ENCODE measurements at regions not wholly inside any gene's neighbourhood (a gene's known extent, or its start where the extent isn't known, plus 50 kb on each side); places are given as distances from the start of the nearest gene placed in this dataset.
"Not testable (repeated sequence)": the region's sequence is repeated elsewhere in the genome, so short reads cannot be mapped to it uniquely, and the experiment has no call there.

DNA sequence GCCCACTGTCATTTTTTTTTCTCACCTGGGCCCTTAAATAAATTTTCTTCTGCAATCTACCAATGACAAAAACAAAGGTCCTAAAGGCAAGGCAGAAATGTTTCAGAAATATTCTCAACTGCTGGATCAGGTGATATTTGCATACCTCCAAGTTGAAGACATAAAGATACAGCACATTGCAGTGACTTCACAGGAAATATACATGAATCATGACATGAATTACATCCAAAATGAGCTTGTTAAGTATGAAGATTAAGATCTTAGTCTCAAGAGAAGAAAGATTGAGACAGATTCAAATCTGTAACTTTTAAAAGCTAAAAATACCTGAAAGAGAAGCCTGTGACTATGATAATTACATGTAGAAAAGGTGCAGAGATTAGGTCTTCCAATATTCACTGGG lies 207.8 kb downstream of the SIPA1L2 start:
- H3K4me3 ChIP-seq (ENCODE audit: low read length) = no peak overlapping the region
- peaks cover 93% of the 10 kb centered on the region for H3K36me3 ChIP-seq (ENCODE audit: insufficient read depth, low read length)

DNA sequence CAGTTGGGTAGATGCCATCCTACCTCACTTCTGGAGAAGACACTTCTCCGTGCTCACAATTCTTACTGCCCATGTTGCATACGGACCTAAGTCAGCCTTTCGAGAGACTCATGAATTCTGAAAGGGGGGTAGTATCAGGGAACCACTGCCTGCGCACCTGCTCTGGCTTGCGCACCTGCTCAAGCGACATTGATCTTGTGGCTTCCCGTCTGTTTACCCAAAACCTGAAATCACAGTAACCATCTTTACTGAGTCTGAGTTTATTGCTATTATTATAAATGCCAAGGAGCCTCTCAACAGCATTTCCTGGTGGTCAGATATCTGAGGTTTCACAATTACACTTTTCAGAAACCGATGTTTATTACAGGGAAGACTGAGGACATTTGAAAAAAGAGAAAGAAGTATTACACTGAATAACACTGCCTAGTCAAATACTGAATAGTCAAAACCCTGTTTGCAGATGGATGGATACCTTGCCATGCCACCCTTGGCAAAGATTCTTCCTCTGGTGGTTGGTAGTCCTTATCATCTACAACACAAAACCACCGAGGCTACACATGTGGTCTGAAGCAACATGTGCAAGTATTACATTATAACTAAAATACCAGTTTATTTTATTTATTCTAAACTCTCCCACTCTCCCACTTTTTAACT lies 208.7 kb downstream of the SIPA1L2 start:
- Histone ChIP-seq H2AFZ (ENCODE audit: low read depth, low read length) (no peak overlapping the region), H3K36me3 (ENCODE audit: insufficient read depth, low read length) (peaks cover 94% of the 10 kb centered on the region)

More for the DNA sequence above, 207.8 kb downstream of the SIPA1L2 start:
- H3K9me3 ChIP-seq (ENCODE audit: low read length) = no peaks in the 10 kb centered on the region
- H3K4me1 ChIP-seq (ENCODE audit: insufficient read depth, low read length) = peaks cover 3% of the 10 kb centered on the region
- no peak overlapping the region for H2AFZ ChIP-seq (ENCODE audit: low read depth, low read length)
- no peaks in the 10 kb centered on the region for H3K27me3 ChIP-seq (ENCODE audit: insufficient read depth, low read length)

DNA sequence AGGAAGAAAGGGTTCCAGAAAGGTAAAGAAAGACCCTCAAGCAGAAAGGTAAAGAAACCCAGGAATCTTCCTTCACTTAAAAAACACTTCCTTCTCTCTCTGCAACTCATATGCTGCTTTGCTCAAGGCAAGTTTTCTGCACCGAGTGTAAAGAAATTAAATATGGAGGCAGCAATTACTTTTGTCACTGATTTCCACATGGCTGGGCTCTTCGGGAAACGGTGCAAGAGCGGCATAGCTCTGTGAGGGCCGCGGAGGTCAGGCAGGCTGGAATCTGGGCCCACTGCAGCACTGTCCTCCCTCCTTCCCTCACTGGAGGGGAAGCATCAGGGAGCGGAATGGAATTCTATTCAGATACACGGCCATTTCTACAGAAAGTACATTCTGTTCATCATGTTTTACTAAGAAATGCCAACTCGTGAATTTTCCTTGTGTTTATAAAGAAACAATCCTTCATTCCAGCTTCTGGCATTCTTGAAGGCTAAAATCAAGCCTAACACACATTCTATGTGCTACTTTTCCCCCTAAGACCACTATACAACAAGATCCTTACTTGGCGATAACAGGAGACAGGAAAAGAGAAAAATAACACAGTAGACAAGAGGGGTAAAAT lies 212.2 kb downstream of the SIPA1L2 start:
- no peak overlapping the region for H2AFZ ChIP-seq (ENCODE audit: low read depth, low read length)
- peaks cover 3% of the 10 kb centered on the region for H3K4me1 ChIP-seq (ENCODE audit: insufficient read depth, low read length)
- H3K4me3 ChIP-seq (ENCODE audit: low read length) = no peak overlapping the region
- no peaks in the 10 kb centered on the region for H3K27me3 ChIP-seq (ENCODE audit: insufficient read depth, low read length)
- peaks cover 92% of the 10 kb centered on the region for H3K36me3 ChIP-seq (ENCODE audit: insufficient read depth, low read length)
- H3K9me3 ChIP-seq (ENCODE audit: low read length) = no peaks in the 10 kb centered on the region

More for the DNA sequence above, 208.7 kb downstream of the SIPA1L2 start:
- no peaks in the 10 kb centered on the region for H3K9me3 ChIP-seq (ENCODE audit: low read length)
- H3K4me1 ChIP-seq (ENCODE audit: insufficient read depth, low read length) = peaks cover 3% of the 10 kb centered on the region
- H3K27me3 ChIP-seq (ENCODE audit: insufficient read depth, low read length) = no peaks in the 10 kb centered on the region
- no peak overlapping the region for H3K4me3 ChIP-seq (ENCODE audit: low read length)

DNA sequence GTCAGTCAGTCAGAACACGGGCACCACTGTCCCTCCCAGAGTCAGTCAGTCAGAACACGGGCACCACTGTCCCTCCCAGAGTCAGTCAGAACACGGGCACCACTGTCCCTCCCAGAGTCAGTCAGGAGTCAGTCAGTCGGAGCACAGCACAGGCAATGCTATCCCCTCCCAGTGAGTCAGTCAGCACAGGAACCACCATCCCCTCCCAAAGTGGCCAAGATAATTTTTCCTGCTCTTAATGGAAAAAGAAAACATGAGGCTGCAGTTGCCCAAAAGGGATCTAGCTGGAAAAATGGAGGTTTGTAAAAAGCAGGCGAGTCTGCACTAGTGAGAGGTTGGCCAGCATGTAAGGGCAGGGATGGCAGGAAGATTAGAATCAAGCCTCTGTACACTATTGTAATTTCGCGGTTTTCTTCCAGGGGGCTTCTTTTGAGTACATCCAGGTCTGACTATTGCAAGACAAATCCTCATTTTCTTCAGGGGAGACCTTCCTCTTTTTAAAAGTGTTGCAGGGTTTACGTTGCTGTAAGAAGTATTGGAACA lies 213.8 kb downstream of the SIPA1L2 start:
- peaks cover 3% of the 10 kb centered on the region for H3K4me1 ChIP-seq (ENCODE audit: insufficient read depth, low read length)
- no peak overlapping the region for H2AFZ ChIP-seq (ENCODE audit: low read depth, low read length)
- no peaks in the 10 kb centered on the region for H3K27me3 ChIP-seq (ENCODE audit: insufficient read depth, low read length)
- no peak overlapping the region for H3K4me3 ChIP-seq (ENCODE audit: low read length)
- peaks cover 93% of the 10 kb centered on the region for H3K36me3 ChIP-seq (ENCODE audit: insufficient read depth, low read length)
- H3K9me3 ChIP-seq (ENCODE audit: low read length) = no peaks in the 10 kb centered on the region

DNA sequence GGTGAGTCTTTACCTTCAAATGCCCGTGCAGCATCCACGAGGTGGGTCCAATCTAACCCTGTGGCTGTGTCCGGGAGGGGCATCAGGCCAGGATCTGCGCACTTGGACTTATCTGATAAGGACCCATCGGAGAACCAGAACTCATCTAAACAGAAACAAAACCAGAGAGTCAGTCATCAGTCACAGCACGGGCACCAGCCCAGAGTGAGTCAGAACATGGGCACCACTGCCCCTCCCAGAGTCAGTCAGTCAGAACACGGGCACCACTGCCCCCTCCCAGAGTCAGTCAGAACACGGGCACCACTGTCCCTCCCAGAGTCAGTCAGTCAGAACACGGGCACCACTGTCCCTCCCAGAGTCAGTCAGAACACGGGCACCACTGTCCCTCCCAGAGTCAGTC lies 214.5 kb downstream of the SIPA1L2 start:
- not testable (repeated sequence) for H2AFZ ChIP-seq (ENCODE audit: low read depth, low read length); H3K4me3 ChIP-seq (ENCODE audit: low read length); H3K9me3 ChIP-seq (ENCODE audit: low read length); H3K4me1 ChIP-seq (ENCODE audit: insufficient read depth, low read length); H3K27me3 ChIP-seq (ENCODE audit: insufficient read depth, low read length)
- peaks cover 93% of the 10 kb centered on the region for H3K36me3 ChIP-seq (ENCODE audit: insufficient read depth, low read length)

DNA sequence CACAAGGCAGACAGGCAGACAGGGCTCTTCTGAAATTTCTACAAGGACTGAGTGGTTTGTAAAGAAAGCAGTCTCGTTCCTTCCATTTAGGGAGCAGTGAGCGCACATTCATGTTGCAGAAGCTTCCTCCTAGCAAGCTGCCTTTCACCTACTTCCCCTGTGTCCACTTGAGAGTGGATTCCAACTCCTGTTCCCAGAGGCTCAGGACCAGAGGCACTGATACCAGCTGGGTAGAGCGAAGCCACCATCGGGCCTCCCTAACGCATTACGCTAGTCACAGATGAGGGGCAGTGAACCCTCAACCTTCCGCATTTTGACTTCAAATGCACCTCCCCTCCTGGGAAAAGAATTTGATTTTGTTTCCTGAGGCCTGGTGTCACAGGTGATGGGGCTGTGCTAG lies 215.8 kb downstream of the SIPA1L2 start:
- no peaks in the 10 kb centered on the region for H3K9me3 ChIP-seq (ENCODE audit: low read length)
- H3K4me3 ChIP-seq (ENCODE audit: low read length) = no peak overlapping the region
- H3K36me3 ChIP-seq (ENCODE audit: insufficient read depth, low read length) = peaks cover 87% of the 10 kb centered on the region
- peaks cover 3% of the 10 kb centered on the region for H3K4me1 ChIP-seq (ENCODE audit: insufficient read depth, low read length)
- no peaks in the 10 kb centered on the region for H3K27me3 ChIP-seq (ENCODE audit: insufficient read depth, low read length)
- no peak overlapping the region for H2AFZ ChIP-seq (ENCODE audit: low read depth, low read length)

DNA sequence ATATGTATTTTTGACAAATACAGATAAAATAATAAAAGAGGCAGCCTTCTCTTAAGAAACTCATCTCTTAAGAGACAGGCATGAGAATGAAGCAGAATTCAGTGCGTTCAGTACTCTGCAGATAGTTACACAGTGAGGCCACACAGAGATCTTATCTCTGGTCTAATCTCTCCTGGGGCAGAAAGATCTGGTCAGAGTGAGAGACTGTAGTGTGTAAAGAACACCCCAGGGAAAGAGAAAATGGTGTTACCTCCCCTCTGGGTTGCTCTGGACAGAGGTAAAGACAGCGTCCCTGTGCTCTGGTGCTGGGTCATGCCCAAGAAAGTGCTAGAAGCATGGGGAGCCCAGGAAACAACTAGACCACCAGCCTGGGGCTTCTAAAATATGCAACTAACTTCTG lies 216.3 kb downstream of the SIPA1L2 start:
- Histone ChIP-seq H3K9me3 (ENCODE audit: low read length) (no peaks in the 10 kb centered on the region), H3K4me1 (ENCODE audit: insufficient read depth, low read length) (peaks cover 3% of the 10 kb centered on the region), H2AFZ (ENCODE audit: low read depth, low read length) (no peak overlapping the region), H3K36me3 (ENCODE audit: insufficient read depth, low read length) (peaks cover 83% of the 10 kb centered on the region), H3K4me3 (ENCODE audit: low read length) (no peak overlapping the region), H3K27me3 (ENCODE audit: insufficient read depth, low read length) (no peaks in the 10 kb centered on the region)

DNA sequence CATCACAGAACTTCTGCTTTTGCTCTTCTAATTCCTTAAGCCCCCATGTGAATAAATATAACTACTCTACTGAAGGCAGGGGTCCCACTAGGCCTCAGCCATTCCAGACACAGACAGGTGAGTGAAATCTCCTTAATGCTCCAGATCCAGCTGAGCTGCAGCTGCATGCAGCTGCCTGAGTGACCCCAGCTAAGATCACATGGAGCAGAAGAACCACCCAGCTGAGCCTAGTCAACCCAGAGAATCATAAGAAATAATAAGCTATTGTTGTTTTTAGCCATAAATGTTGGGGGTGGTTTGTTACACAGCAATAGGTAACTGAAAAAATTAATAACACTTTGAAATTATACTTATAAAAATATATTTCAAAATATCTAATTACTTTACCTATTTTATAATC lies 220.3 kb downstream of the SIPA1L2 start:
- Histone ChIP-seq H2AFZ (ENCODE audit: low read depth, low read length) (no peak overlapping the region), H3K36me3 (ENCODE audit: insufficient read depth, low read length) (peaks cover 72% of the 10 kb centered on the region), H3K9me3 (ENCODE audit: low read length) (no peaks in the 10 kb centered on the region), H3K4me1 (ENCODE audit: insufficient read depth, low read length) (no peaks in the 10 kb centered on the region), H3K4me3 (ENCODE audit: low read length) (no peak overlapping the region), H3K27me3 (ENCODE audit: insufficient read depth, low read length) (no peaks in the 10 kb centered on the region)

DNA sequence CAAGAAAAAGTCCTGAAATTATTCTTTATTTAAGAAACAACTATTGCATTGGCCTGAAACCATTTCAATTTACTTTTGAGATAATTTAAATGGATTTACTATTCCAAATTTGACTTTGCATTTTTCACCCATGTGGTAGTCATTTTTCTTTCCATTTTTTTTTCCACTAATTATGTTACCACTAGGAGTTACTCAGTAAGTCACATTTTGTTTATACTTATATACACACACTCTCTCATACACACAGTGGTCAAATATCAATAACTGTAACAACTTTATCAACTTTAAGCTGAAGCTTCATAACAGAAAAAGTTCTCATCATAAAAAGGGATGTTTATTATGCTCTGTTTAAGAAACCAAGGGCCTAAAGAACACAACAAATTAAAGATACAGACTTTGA lies 222.8 kb downstream of the SIPA1L2 start:
- no peaks in the 10 kb centered on the region for H3K27me3 ChIP-seq (ENCODE audit: insufficient read depth, low read length)
- no peak overlapping the region for H3K4me3 ChIP-seq (ENCODE audit: low read length)
- H2AFZ ChIP-seq (ENCODE audit: low read depth, low read length) = no peak overlapping the region
- H3K4me1 ChIP-seq (ENCODE audit: insufficient read depth, low read length) = no peaks in the 10 kb centered on the region
- H3K9me3 ChIP-seq (ENCODE audit: low read length) = no peaks in the 10 kb centered on the region
- peaks cover 72% of the 10 kb centered on the region for H3K36me3 ChIP-seq (ENCODE audit: insufficient read depth, low read length)

DNA sequence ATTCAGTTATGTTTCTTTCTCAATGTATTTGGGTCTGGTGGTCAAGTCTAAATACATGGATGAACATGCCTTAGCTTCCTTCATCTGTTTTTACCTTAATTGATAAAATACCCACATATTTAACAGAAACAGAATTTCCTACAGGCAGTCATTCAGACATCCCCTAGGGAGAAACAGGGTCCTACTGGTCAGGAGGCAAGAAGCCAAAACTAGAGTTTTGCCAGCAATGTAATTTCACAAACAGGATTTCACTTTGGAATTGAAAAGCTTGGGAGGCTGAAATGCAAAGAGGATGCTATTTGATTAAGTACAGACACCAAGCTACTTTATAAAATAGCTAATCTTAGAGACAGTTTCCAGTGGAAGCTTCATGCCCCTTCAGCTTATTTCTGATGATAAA lies 224.2 kb downstream of the SIPA1L2 start:
- Histone ChIP-seq H3K36me3 (ENCODE audit: insufficient read depth, low read length) (peaks cover 72% of the 10 kb centered on the region), H3K27me3 (ENCODE audit: insufficient read depth, low read length) (no peaks in the 10 kb centered on the region), H3K9me3 (ENCODE audit: low read length) (no peaks in the 10 kb centered on the region), H3K4me3 (ENCODE audit: low read length) (no peak overlapping the region), H3K4me1 (ENCODE audit: insufficient read depth, low read length) (no peaks in the 10 kb centered on the region), H2AFZ (ENCODE audit: low read depth, low read length) (no peak overlapping the region)

DNA sequence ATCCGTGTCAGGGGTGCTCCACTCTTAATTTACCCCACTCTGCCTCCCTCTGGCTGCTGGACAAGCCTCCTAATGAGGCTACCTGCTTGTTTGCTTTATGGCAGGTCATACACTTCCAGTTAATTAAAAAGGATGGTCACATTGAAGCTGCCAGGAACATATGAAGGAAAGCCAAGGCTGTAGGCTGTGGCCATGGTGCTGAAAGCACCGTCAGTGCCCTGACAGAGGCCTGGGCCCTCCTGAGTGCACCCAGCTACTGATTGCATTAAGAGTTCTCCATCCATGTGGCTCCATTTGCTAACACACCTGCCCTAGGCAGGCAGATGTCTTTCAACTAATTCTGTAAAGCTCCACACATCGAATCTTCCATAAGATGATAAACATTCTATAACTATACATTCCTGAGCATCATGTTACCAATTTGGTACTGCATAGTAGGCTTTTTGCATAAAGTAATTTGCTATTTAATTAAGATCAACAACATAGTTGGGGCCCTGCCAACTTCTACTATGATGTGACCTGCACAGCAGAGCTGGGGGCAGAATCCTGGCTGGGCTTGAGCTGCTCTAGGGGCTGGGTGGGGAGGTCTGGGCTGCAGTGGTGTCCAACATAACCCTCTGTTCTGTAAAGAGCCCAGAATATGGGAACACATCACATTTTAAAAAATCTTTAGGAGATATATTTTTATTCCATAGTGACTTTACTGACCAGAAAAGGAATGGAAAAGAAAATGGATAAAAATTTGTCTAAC lies 224.8 kb downstream of the SIPA1L2 start:
- Histone ChIP-seq H2AFZ (ENCODE audit: low read depth, low read length) (no peak overlapping the region), H3K36me3 (ENCODE audit: insufficient read depth, low read length) (peaks cover 74% of the 10 kb centered on the region), H3K9me3 (ENCODE audit: low read length) (no peaks in the 10 kb centered on the region), H3K4me1 (ENCODE audit: insufficient read depth, low read length) (no peaks in the 10 kb centered on the region), H3K27me3 (ENCODE audit: insufficient read depth, low read length) (no peaks in the 10 kb centered on the region), H3K4me3 (ENCODE audit: low read length) (no peak overlapping the region)

DNA sequence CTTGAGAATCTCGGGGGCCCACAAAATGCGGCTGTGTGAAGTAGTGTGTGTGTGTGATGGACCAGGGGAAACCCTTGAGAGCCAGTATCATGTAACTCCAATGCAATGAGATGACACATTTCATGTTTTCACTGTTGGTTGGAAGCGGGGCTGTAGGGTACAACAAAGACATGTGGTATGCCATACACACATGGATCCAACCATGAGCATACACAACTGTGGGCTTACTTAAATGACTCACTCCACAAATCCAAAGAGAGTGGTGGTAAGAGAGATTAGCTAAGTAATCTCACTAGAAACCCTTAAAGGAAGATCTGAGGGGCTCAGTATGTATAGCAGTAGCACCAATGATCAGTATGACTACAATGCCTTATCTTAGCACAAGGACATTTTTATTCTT lies 225.7 kb downstream of the SIPA1L2 start:
- H3K9me3 ChIP-seq (ENCODE audit: low read length) = no peaks in the 10 kb centered on the region
- no peak overlapping the region for H3K4me3 ChIP-seq (ENCODE audit: low read length)
- H3K36me3 ChIP-seq (ENCODE audit: insufficient read depth, low read length) = peaks cover 79% of the 10 kb centered on the region
- no peaks in the 10 kb centered on the region for H3K4me1 ChIP-seq (ENCODE audit: insufficient read depth, low read length)
- no peak overlapping the region for H2AFZ ChIP-seq (ENCODE audit: low read depth, low read length)
- H3K27me3 ChIP-seq (ENCODE audit: insufficient read depth, low read length) = no peaks in the 10 kb centered on the region

DNA sequence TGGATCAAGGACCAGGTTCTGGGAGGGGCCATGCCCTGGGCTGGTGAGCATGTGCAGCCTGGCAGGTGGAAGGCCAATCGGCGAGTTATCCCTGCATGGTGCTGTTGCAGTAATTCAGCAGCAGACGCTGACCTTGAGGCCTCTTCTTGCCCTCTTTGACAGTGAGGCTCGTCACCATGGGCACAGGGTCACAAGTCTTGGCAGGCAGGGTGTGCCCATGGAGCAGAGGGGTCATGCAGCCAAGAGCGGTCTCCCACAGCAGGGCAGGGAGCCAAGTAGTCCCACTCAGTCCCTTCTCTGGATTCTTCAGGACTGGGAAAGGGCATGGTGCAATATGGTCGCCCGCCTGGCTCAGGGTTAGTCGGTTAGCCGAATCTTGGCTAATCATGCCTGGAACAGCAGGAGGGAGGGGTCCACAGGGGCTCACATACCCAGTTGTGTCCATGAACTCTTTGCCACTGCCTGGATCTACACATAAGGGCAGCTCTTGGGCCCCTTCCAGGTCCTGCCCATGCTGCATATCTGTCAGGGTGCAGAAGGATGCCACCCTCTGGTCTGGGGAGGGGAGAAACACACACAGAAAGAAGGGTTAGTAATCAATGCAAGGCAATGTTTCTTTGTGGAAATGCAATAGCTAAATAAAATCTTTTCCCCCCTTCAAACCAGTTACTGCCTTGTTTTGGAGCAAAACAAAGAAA lies 226.8 kb downstream of the SIPA1L2 start:
- Histone ChIP-seq H3K27me3 (ENCODE audit: insufficient read depth, low read length) (no peaks in the 10 kb centered on the region), H3K4me1 (ENCODE audit: insufficient read depth, low read length) (no peaks in the 10 kb centered on the region), H3K9me3 (ENCODE audit: low read length) (no peaks in the 10 kb centered on the region), H2AFZ (ENCODE audit: low read depth, low read length) (no peak overlapping the region), H3K4me3 (ENCODE audit: low read length) (no peak overlapping the region), H3K36me3 (ENCODE audit: insufficient read depth, low read length) (peaks cover 89% of the 10 kb centered on the region)
